Fibroblast of villous mesenchyme (primary cell): ENCODE measurements at regions not wholly inside any gene's neighbourhood (a gene's known extent, or its start where the extent isn't known, plus 50 kb on each side); places are given as distances from the start of the nearest gene placed in this dataset.

ENCODE experiments used
- DNase-seq: peaks from one replicate; pipeline ENCODE4 v3.0.0-alpha.2; 2010; ENCODE audit warnings: low read depth
- H3K4me3 ChIP-seq: 2 replicates; pipeline ENCODE4 v1.5.1; 2011; ENCODE audit warnings: low read depth, mild to moderate bottlenecking, low read length
- TF ChIP-seq, protein P1 (sequence below): IDR thresholded peaks from 2 replicates; pipeline ENCODE4 v1.5.1; 2012; ENCODE audit warnings: low read depth, mild to moderate bottlenecking, low read length; ENCODE audit not compliant: insufficient read depth

DNA sequence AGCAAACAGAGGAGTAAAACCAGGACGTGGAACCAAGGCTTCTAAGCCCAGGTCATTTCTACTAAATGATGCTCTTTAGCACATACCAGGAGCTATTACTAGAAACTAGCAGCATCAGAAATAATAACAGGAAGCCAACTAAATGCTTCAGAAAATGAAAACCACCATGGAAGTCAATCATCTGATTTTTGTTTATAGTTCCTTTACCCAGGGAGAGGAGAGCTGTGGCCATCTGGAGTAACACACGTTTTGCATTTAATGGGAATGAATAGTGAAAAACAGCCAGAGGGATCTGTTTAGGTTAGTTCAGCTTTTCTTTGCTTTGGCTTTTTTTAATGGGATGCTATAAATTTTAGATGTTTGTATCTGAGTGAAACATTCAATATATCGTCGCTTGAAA, 250.7 kb upstream of the ARHGAP20 start:
- no peak overlapping the region for H3K4me3 ChIP-seq
- TF ChIP-seq, protein P1, sequence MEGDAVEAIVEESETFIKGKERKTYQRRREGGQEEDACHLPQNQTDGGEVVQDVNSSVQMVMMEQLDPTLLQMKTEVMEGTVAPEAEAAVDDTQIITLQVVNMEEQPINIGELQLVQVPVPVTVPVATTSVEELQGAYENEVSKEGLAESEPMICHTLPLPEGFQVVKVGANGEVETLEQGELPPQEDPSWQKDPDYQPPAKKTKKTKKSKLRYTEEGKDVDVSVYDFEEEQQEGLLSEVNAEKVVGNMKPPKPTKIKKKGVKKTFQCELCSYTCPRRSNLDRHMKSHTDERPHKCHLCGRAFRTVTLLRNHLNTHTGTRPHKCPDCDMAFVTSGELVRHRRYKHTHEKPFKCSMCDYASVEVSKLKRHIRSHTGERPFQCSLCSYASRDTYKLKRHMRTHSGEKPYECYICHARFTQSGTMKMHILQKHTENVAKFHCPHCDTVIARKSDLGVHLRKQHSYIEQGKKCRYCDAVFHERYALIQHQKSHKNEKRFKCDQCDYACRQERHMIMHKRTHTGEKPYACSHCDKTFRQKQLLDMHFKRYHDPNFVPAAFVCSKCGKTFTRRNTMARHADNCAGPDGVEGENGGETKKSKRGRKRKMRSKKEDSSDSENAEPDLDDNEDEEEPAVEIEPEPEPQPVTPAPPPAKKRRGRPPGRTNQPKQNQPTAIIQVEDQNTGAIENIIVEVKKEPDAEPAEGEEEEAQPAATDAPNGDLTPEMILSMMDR, result no peak
- DNase-seq, result peak; percentile 83

DNA sequence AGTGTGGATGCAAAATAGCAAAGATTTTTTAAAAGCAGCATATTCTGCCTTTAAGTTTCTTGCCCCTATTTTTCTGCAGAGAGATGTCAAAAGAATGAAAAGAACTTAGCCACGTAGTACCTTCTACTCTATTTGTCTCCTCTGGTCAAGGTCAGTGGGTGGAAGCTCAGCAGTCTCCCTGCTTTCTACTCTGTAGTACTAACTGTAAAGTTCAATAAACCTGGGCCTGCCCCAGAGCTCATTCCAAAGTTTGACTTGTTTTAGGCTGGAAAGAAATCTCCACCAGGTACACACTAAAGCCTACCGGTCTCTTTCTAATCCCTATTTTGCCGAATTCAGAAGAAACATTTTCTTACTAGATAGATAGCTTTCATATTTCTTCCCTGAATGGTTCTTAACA, 247.9 kb upstream of the ARHGAP20 start:
- no peak overlapping the region for H3K4me3 ChIP-seq
- TF ChIP-seq, protein P1, result no peak
- no peak for DNase-seq

DNA sequence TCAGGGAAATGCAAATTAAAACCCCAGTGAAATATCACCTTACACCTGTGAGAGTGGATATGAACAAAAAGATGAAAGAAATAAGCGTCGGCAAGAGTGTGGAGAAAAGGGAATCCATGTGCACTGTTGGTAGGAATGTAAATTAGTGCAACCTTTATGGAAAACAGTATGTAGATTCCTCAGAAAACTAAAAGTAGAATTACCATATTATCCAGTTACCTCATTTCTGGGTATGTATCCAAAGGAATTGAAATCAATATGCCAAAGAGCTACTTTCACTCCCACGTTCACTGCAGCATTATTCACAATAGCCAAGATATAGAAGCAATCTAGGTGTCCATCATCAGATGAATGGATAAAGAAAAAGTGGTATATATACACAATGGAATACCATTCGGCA, 246.0 kb upstream of the ARHGAP20 start:
- DNase-seq, result no peak
- H3K4me3 ChIP-seq, result no peak overlapping the region
- TF ChIP-seq, protein P1, result no peak

DNA sequence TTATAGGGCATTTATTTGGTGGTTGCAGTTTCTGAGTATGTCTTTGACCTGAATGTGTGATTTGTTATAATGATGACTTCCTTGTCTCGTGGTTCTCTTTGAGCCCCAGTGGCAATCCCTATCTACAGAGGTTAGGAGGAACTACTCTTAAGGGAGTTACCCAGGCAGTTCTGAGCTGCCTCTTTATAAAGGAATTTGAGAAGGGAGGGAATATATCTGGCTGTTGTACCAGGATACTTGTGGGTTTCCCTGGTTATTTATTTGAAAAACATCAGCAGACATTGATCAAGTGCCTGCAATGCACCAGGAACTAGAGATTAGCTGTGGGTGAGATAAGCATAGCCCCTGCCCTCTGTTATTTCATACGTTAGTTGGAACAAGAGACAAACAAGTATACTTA, 243.5 kb upstream of the ARHGAP20 start:
- DNase-seq, result peak; percentile 51
- TF ChIP-seq, protein P1, result no peak
- no peak overlapping the region for H3K4me3 ChIP-seq

DNA sequence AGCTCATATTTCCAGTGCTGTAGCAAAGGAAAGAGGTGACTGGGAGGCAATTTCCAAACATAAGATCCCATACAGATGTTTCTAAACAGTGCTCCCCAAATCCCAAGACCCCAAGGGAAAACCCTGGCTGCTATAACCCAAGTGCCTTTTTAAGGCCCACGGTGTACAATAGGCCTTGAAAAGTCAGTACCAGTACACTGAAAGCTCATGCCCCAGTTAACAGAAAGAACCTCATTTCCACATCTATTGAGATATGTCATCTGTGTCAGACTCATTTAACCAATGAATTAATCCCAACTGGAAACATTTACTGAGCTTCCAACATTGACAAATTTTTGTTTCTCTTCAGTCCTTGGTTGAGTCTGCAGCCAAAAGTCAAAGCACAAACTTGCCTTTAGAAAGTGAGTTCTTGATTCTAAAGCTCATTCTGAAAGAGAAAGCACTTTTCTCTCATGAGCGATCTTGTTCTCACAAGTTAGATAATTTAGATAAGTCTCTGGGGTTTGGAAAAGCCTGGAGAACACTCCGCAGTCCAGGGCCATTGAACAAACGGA, 239.8 kb upstream of the ARHGAP20 start:
- DNase-seq, result no peak
- H3K4me3 ChIP-seq, result no peak overlapping the region
- TF ChIP-seq, protein P1, result no peak

DNA sequence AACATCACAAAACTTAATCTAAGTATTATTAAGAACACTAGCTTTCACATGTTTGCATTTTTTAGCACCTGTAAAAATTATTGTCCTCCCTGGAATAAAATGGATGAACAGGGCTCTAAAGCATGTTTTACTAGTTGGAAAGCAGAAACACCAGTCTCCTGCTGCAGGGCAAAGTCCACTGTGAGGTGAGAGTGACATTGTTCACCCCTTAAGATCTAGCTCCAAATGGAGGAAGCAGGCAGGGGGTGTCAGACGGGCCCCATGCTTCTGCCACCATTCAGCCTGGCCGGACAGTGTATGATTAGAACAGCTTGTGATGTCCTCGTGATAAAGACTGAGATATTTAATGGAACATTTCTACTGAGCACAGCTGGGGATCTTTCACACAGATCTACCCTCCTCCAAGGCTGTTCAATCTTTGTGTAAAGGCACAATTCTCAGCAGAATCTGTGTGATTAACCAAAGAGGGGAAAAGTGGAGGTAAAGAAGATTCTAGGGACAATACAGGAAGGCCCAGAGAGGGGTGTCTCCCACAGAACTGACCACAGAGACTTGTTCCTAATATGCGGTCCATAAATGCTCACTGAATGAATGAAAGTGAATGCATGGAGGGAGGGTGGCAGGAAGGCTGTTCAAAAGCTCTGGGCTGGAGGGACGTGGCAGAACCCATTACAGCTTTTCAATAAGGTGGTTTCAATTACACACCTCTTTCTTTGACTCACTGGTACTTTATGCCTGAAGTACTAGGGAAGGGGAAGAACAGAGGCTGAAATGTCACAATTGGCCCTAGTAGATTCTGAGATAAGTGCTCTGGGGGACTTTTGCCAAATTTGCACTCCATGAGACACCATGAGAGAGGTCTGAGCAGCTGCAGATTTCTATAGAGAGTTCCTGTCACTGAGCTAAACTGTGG, 239.1 kb upstream of the ARHGAP20 start:
- no peak for DNase-seq
- H3K4me3 ChIP-seq, result no peak overlapping the region
- TF ChIP-seq, protein P1, result no peak

DNA sequence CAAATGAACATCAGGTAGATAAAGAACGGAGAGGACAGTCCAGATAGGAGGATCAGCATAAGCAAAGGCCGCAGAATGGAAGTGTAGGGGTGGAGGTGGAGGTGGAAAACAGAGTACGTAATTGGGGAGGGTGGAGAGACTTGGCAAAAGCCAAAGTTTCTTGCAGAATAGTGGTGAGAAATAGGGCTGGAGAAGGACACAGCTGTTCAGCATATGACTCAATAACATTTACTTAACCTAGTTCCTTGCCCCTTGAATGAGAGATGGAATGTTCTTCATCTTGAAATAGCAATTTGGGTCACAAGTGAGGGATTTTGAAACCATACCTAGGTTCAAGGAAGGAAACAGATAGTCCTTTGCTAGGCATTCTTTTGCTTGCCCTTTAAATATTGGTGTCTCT, 235.9 kb upstream of the ARHGAP20 start:
- peak; percentile 69 for DNase-seq
- TF ChIP-seq, protein P1, result no peak
- H3K4me3 ChIP-seq, result no peak overlapping the region
